ENCODE measurements at regions not wholly inside any gene's neighbourhood (a gene's known extent, or its start where the extent isn't known, plus 50 kb on each side); places are given as distances from the start of the nearest gene placed in this dataset.

GRCh38 chr11:76257074-76257719 is 50.9 kb upstream of the WNT11 start:
- no peak for TF ChIP-seq CTCF (IDR thresholded peaks at IDR 0.05)
- TF ChIP-seq POLR2A (IDR thresholded peaks at IDR 0.05): no peak

Data from thyroid gland (tissue), 4 donors.